HPDE6-E6E7 (cell line): ENCODE measurements at regions not wholly inside any gene's neighbourhood (a gene's known extent, or its start where the extent isn't known, plus 50 kb on each side); places are given as distances from the start of the nearest gene placed in this dataset.

Source experiments
- DNase-seq: peaks from one replicate; pipeline ENCODE4 v3.0.0; 2011; ENCODE audit warnings: missing footprints; ENCODE audit errors: extremely low spot score

GRCh38 chr5:57804505-57804904 is 321.9 kb upstream of the ACTBL2 start:
- no peak for DNase-seq

- no peak for DNase-seq
These were observed 321.4 kb upstream of the ACTBL2 start for GRCh38 chr5:57804007-57804444.

GRCh38 chr5:57802131-57802530 is 319.5 kb upstream of the ACTBL2 start:
- DNase-seq: no peak

- DNase-seq: no peak
These were observed 312.6 kb upstream of the ACTBL2 start for GRCh38 chr5:57795203-57795602.

GRCh38 chr5:57791875-57792274 is 309.3 kb upstream of the ACTBL2 start:
- DNase-seq: no peak

GRCh38 chr5:57785946-57786345 is 303.3 kb upstream of the ACTBL2 start:
- DNase-seq: no peak

GRCh38 chr5:57784121-57784520 is 301.5 kb upstream of the ACTBL2 start:
- DNase-seq: no peak

GRCh38 chr5:57783693-57784092 is 301.1 kb upstream of the ACTBL2 start:
- no peak for DNase-seq

- no peak for DNase-seq
These were observed 298.3 kb upstream of the ACTBL2 start for GRCh38 chr5:57780961-57781325.

GRCh38 chr5:57780306-57780960 is 297.8 kb upstream of the ACTBL2 start:
- no peak for DNase-seq

- peak; percentile 39 for DNase-seq
These were observed 297.0 kb upstream of the ACTBL2 start for GRCh38 chr5:57779383-57780223.

- no peak for DNase-seq
These were observed 296.0 kb upstream of the ACTBL2 start for GRCh38 chr5:57778501-57779091.

- DNase-seq: no peak
These were observed 294.6 kb upstream of the ACTBL2 start for GRCh38 chr5:57777174-57777581.

GRCh38 chr5:57776035-57776434 is 293.4 kb upstream of the ACTBL2 start:
- DNase-seq: no peak

GRCh38 chr5:57774439-57774838 is 291.8 kb upstream of the ACTBL2 start:
- DNase-seq: no peak

GRCh38 chr5:57772512-57772911 is 289.9 kb upstream of the ACTBL2 start:
- no peak for DNase-seq

- DNase-seq: no peak
These were observed 287.4 kb upstream of the ACTBL2 start for GRCh38 chr5:57770039-57770438.

GRCh38 chr5:57768745-57769144 is 286.1 kb upstream of the ACTBL2 start:
- no peak for DNase-seq

- DNase-seq: no peak
These were observed 282.0 kb upstream of the ACTBL2 start for GRCh38 chr5:57764479-57765089.

- DNase-seq: no peak
These were observed 278.9 kb upstream of the ACTBL2 start for GRCh38 chr5:57761513-57761912.

GRCh38 chr5:57754616-57755015 is 272.0 kb upstream of the ACTBL2 start:
- no peak for DNase-seq

- no peak for DNase-seq
These were observed 270.8 kb upstream of the ACTBL2 start for GRCh38 chr5:57753446-57753845.
